ACC112 (cell line): ENCODE measurements at regions not wholly inside any gene's neighbourhood (a gene's known extent, or its start where the extent isn't known, plus 50 kb on each side); places are given as distances from the start of the nearest gene placed in this dataset.

Experiments used
- H2AFZ ChIP-seq: fragments of 200-600 bp; sonication (generic); one replicate; pipeline ENCODE4 v1.6.0; 2017; ENCODE audit warnings: antibody characterized with exemption, low read length; ENCODE audit not compliant: unreplicated experiment
- H3K27ac ChIP-seq: fragments of 200-600 bp; sonication (generic); 2 replicates; pipeline ENCODE4 v1.5.1; 2014; ENCODE audit warnings: low read depth, mild to moderate bottlenecking, antibody characterized with exemption, low read length, moderate library complexity
- H3K27me3 ChIP-seq: fragments of 200-600 bp; sonication (generic); 2 replicates; pipeline ENCODE4 v1.6.1; 2014; ENCODE audit warnings: mild to moderate bottlenecking, antibody characterized with exemption, low read length, moderate library complexity, mixed read lengths; ENCODE audit not compliant: insufficient read depth
- H3K36me3 ChIP-seq: fragments of 200-600 bp; sonication (generic); 2 replicates; pipeline ENCODE4 v1.6.1; 2016; ENCODE audit warnings: mild to moderate bottlenecking, antibody characterized with exemption, low read length, moderate library complexity, mixed read lengths; ENCODE audit not compliant: insufficient read depth
- H3K4me1 ChIP-seq: fragments of 200-600 bp; sonication (generic); one replicate; pipeline ENCODE4 v1.6.1; 2016; ENCODE audit warnings: low read length, mixed read lengths; ENCODE audit not compliant: insufficient read depth, unreplicated experiment, control insufficient read depth
- H3K4me3 ChIP-seq: fragments of 200-600 bp; sonication (generic); 2 replicates; pipeline ENCODE4 v1.5.1; 2014; ENCODE audit warnings: mild to moderate bottlenecking, low read depth, low read length
- H3K79me2 ChIP-seq: fragments of 200-600 bp; sonication (generic); one replicate; pipeline ENCODE4 v1.6.0; 2016; ENCODE audit warnings: low read length; ENCODE audit not compliant: control insufficient read depth, unreplicated experiment, insufficient read depth

DNA sequence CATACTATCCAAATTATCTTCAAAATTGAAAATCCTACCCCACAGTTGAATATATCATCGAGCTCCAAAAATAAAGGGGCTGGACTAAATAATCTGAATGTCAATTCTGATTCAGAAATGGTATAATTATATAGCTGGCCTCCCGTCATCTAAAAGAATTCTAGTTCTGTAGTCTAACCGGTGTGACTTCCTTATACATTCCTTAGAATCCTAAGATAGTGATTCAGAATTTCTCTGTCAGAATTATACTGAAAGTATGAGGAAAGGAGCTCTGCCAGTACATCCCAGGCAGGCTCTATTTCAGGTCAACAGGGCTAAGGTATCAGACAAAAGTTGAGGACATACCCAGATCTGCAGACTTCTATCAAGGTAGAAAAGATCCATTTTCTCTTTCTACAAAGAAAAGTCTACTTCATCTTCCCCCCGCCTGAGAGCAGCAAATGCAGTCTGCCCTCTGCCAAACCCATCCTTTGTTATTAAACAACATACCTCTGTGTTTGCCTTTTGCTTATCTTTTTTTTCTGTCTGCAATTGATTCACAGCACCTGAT is 128.5 kb downstream of the METTL4 start:
- no peak overlapping the region for H3K27ac ChIP-seq
- H3K4me1 ChIP-seq, result peaks cover 13% of the 10 kb centered on the region
- no peaks in the 10 kb centered on the region for H3K36me3 ChIP-seq
- no peaks in the 10 kb centered on the region for H3K27me3 ChIP-seq
- H2AFZ ChIP-seq, result peak overlapping the region; percentile 31
- no peak overlapping the region for H3K4me3 ChIP-seq
- no peaks in the 10 kb centered on the region for H3K79me2 ChIP-seq

DNA sequence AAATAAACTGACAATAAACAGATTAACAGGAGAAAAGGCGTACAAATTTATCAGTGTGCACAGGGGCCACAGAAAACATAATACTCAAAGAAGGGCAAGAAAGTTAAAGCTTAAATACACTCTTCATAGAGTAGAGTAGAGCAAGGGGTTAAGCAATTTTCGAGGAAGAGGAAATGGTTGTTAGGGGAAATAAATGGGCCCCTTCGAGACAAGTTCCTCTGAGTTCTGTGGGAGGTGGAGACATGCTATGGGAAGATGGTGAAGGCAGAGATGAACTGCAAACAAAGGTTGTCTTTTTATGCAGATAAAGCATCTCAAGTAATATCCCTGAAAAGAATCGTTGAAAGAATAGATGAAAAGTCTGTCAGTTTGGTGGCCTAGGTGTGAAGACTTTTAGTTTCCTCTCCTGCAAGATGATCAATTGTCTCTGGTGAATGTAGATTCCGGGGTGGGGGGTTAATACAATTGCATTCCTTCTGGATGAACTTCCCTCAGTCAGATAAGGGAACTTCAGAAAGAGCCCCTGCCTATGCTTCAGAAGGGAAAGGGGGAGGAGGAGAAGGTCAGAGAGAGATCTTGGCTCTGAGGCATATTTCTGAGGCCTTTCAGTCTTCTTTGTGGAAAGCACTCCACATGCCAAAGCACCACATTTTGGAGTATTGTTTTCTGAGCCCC is 127.0 kb downstream of the METTL4 start:
- H3K27ac ChIP-seq, result no peak overlapping the region
- no peaks in the 10 kb centered on the region for H3K27me3 ChIP-seq
- H2AFZ ChIP-seq, result peak overlapping the region; percentile 43
- H3K4me3 ChIP-seq, result no peak overlapping the region
- H3K4me1 ChIP-seq, result peaks cover 13% of the 10 kb centered on the region
- H3K79me2 ChIP-seq, result no peaks in the 10 kb centered on the region
- no peaks in the 10 kb centered on the region for H3K36me3 ChIP-seq

- Histone ChIP-seq H2AFZ (peak overlapping the region; percentile 86), H3K79me2 (no peaks in the 10 kb centered on the region), H3K4me1 (no peaks in the 10 kb centered on the region), H3K4me3 (no peak overlapping the region), H3K27me3 (no peaks in the 10 kb centered on the region), H3K27ac (no peak overlapping the region), H3K36me3 (no peaks in the 10 kb centered on the region)
Measured at GRCh38 chr18:2448565-2449151, 122.6 kb downstream of the METTL4 start.

DNA sequence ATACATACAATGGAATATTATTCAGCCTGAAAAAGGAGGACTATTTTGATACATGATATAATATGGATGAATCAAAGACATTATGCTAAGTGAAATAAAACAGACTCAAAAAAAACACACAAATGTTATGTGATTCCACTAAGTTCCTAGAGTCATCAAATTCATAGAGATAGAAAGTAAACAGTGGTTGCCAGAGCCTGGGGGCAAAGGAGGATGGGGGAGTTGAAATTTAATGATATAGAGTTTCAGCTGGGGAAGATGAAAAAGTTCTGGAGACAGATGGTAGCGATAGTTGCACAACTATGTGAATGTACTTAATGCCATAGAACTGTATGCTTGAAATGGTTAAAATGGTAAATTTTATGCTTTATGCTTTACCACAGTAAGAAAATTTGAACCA is 119.7 kb downstream of the METTL4 start:
- no peak overlapping the region for H3K4me3 ChIP-seq

GRCh38 chr18:2459886-2460285 is 111.4 kb downstream of the METTL4 start:
- Histone ChIP-seq H2AFZ (no peak overlapping the region), H3K4me3 (no peak overlapping the region), H3K36me3 (no peaks in the 10 kb centered on the region), H3K27me3 (no peaks in the 10 kb centered on the region), H3K27ac (no peak overlapping the region), H3K79me2 (no peaks in the 10 kb centered on the region), H3K4me1 (no peaks in the 10 kb centered on the region)

More for the DNA sequence above, 119.7 kb downstream of the METTL4 start:
- H2AFZ ChIP-seq, result no peak overlapping the region
- H3K4me1 ChIP-seq, result no peaks in the 10 kb centered on the region
- H3K27ac ChIP-seq, result no peak overlapping the region
- no peaks in the 10 kb centered on the region for H3K79me2 ChIP-seq
- no peaks in the 10 kb centered on the region for H3K36me3 ChIP-seq
- H3K27me3 ChIP-seq, result no peaks in the 10 kb centered on the region

GRCh38 chr18:2466978-2467377 is 104.3 kb downstream of the METTL4 start:
- Histone ChIP-seq H2AFZ (no peak overlapping the region), H3K4me3 (no peak overlapping the region), H3K4me1 (no peaks in the 10 kb centered on the region), H3K27me3 (no peaks in the 10 kb centered on the region), H3K36me3 (no peaks in the 10 kb centered on the region), H3K27ac (no peak overlapping the region), H3K79me2 (no peaks in the 10 kb centered on the region)

- Histone ChIP-seq H3K4me1 (no peaks in the 10 kb centered on the region), H3K36me3 (no peaks in the 10 kb centered on the region), H3K4me3 (no peak overlapping the region), H3K79me2 (no peaks in the 10 kb centered on the region), H2AFZ (no peak overlapping the region), H3K27ac (no peak overlapping the region), H3K27me3 (no peaks in the 10 kb centered on the region)
Measured at GRCh38 chr18:2468051-2468450, 103.3 kb downstream of the METTL4 start.

GRCh38 chr18:2471523-2471922 is 99.8 kb downstream of the METTL4 start:
- Histone ChIP-seq H3K27ac (no peak overlapping the region), H3K4me3 (no peak overlapping the region), H3K79me2 (no peaks in the 10 kb centered on the region), H2AFZ (no peak overlapping the region), H3K27me3 (no peaks in the 10 kb centered on the region), H3K4me1 (no peaks in the 10 kb centered on the region), H3K36me3 (no peaks in the 10 kb centered on the region)

DNA sequence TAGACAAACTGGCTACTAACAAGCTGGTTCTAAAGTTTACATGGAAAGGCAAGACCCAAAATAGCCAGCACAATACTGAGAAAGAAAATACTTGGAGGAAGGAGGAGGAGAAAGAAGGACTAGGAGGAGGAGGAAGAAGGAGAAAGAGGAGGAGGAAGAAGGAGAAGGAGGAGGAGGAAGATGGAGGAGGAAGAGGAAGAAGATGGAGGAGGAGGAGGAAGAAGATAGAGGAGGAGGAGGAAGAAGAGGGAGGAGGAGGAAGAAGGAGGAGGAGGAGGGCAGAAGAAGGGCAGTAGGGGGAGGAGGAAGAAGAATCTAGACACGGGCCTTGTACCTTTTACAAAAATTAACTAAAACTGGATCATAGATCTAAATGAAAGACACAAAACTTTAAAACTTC is 92.6 kb downstream of the METTL4 start:
- no peak overlapping the region for H3K27ac ChIP-seq
- H2AFZ ChIP-seq, result no peak overlapping the region
- no peaks in the 10 kb centered on the region for H3K79me2 ChIP-seq
- no peaks in the 10 kb centered on the region for H3K27me3 ChIP-seq
- H3K36me3 ChIP-seq, result no peaks in the 10 kb centered on the region
- no peak overlapping the region for H3K4me3 ChIP-seq
- no peaks in the 10 kb centered on the region for H3K4me1 ChIP-seq

DNA sequence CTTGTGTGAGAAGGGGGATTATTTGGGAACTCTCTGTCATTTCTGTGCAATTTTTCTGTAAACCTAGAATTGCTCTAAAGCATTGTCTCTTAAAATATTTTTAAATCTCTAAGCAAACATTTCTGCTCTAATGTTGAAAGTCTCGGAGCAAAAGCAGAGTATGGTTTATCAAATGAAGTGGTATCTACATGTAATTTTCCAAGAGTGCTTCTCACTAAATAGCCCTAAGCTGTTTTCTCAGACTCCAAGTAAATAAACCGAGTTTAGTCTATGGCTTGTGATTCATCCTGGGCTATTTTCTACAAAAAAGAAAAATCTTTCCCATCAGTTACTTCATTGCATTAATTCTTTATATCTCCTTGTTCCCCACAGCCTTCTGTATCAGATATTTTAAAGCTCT is 90.8 kb downstream of the METTL4 start:
- Histone ChIP-seq H3K27me3 (no peaks in the 10 kb centered on the region), H3K36me3 (no peaks in the 10 kb centered on the region), H3K4me3 (no peak overlapping the region), H3K79me2 (no peaks in the 10 kb centered on the region), H3K27ac (no peak overlapping the region), H2AFZ (no peak overlapping the region), H3K4me1 (no peaks in the 10 kb centered on the region)
